ENCODE measurements at regions not wholly inside any gene's neighbourhood (a gene's known extent, or its start where the extent isn't known, plus 50 kb on each side); places are given as distances from the start of the nearest gene placed in this dataset.

DNA sequence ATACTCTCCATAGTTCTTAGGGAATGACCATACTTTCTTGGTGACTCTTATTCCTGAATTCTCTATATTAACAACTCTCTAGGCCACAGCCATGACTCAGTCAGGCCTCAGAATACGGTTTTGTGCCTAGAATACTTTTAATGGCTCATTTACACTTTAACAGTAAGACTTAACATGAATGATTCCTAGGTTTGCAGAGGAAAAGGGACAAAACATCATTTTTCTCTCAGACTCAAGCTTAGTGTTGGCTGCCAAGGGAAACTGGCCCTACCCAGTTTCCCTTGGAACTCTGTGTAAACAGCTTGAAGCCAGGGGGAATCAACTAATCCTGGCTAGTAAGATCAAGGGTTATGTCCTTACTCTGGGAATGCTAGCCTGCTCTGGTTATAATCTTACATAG lies 164.9 kb upstream of the PKN2 start:
- no peak for ATAC-seq
- intact Hi-C loops (cut with DNase I), result no loop called here
- WGBS, 3 donors, result 25 to 33% (median 31%) methylated on average over 1 of the region's 1 CpG

DNA sequence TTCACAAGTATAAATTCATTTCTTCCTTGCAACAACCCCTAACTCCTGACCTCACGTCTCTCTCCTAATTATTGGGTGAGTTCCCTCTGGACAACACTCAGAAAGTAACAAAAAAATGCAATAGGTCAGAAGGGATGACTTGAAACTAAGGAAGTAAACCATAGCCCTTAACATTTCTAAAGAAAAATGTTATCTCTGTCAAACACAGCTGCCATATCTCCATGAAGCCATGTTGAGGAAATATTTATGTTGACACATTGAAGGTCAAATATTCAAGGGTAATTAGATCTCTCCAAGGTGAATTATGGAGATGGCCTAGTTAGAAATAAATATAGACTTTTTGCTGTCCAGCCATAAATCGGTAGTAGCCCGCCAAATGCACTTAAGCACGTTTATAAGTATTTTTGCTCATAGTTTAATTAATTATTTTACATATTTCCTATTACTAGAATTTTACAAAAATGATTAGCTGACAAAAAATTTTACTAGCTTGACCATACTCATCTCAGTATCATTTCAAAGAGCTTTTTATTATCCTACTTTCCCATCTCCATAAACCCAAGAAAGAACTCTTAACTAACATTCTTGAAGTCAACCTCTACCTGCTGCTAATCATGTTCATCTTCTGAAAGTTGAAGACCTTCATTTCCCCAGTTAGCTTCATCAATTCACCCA lies 160.1 kb upstream of the PKN2 start:
- Histone ChIP-seq H3K27me3 (ENCODE audit: insufficient read depth in 3 of 3, low read length in 2 of 3) (no peaks in the 10 kb centered on the region), H3K4me1 (no peaks in the 10 kb centered on the region), H3K9me3 (no peaks in the 10 kb centered on the region), H3K27ac (no peak overlapping the region), H3K4me3 (no peak overlapping the region), H3K36me3 (ENCODE audit: insufficient read depth in 1 of 2, low read depth in 1 of 2) (no peaks in the 10 kb centered on the region)
- intact Hi-C loops (cut with DNase I), result no loop called here
- 76 to 87% (median 82%) methylated on average over 4 of the region's 4 CpGs for WGBS, 3 donors
- ATAC-seq (no peak), DNase-seq (no peak)
- TF ChIP-seq, protein P1, sequence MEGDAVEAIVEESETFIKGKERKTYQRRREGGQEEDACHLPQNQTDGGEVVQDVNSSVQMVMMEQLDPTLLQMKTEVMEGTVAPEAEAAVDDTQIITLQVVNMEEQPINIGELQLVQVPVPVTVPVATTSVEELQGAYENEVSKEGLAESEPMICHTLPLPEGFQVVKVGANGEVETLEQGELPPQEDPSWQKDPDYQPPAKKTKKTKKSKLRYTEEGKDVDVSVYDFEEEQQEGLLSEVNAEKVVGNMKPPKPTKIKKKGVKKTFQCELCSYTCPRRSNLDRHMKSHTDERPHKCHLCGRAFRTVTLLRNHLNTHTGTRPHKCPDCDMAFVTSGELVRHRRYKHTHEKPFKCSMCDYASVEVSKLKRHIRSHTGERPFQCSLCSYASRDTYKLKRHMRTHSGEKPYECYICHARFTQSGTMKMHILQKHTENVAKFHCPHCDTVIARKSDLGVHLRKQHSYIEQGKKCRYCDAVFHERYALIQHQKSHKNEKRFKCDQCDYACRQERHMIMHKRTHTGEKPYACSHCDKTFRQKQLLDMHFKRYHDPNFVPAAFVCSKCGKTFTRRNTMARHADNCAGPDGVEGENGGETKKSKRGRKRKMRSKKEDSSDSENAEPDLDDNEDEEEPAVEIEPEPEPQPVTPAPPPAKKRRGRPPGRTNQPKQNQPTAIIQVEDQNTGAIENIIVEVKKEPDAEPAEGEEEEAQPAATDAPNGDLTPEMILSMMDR (IDR thresholded peaks at IDR 0.05), result no peak

More for the DNA sequence above, 164.9 kb upstream of the PKN2 start:
- Histone ChIP-seq H3K36me3 (ENCODE audit: insufficient read depth in 1 of 2, low read depth in 1 of 2) (no peaks in the 10 kb centered on the region), H3K27ac (no peak overlapping the region), H3K4me3 (no peak overlapping the region), H3K27me3 (ENCODE audit: insufficient read depth in 3 of 3, low read length in 2 of 3) (no peaks in the 10 kb centered on the region), H3K9me3 (no peaks in the 10 kb centered on the region), H3K4me1 (no peaks in the 10 kb centered on the region)
- TF ChIP-seq, protein P1 (IDR thresholded peaks at IDR 0.05), result no peak
- no peak for DNase-seq

DNA sequence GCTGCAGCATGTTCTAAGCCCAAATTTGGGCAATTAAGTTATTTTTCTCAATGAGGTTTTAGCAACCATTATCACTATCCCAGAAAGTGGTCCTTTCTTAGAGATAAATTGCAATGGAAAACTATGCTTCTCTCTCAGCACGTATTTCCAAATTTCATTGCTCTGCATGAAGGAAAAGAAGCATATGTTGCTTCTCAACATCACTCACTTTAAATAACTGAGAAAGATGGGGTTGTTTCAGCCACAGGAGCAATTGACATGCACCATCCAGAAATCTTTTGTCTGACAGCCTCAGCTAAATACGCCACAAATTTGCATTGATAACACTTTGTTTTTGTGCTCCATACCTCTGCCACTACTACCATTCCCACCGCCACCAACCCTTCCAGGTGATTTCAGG lies 157.6 kb upstream of the PKN2 start:
- TF ChIP-seq, protein P1 (IDR thresholded peaks at IDR 0.05), result no peak
- H3K36me3 ChIP-seq (ENCODE audit: insufficient read depth in 1 of 2, low read depth in 1 of 2), result no peaks in the 10 kb centered on the region
- no peak overlapping the region for H3K27ac ChIP-seq
- WGBS, 3 donors, result 85 to 92% (median 87%) methylated on average over 3 of the region's 3 CpGs
- H3K4me1 ChIP-seq, result no peaks in the 10 kb centered on the region
- no peaks in the 10 kb centered on the region for H3K27me3 ChIP-seq (ENCODE audit: insufficient read depth in 3 of 3, low read length in 2 of 3)
- DNase-seq, result no peak
- no peaks in the 10 kb centered on the region for H3K9me3 ChIP-seq
- no peak for ATAC-seq
- no peak overlapping the region for H3K4me3 ChIP-seq
- intact Hi-C loops (cut with DNase I), result no loop called here

DNA sequence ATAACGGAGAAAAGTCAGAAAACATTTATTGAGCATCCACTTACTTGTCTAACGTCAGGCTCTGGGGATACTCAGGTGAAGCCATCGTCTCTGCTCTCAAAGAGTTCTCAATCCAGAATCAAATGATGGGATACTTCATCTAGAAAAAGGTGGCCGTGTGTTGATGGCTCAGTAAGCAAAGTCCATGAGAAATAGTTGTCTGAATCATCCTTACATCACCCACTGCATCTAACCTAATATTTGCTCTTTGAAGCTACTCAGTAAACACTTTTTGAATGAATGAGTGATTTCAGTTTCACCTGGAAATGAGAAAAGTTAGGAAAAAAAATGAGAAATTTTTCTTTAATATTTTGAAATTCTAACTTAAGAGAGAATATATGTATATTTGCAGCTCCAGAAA lies 155.3 kb upstream of the PKN2 start:
- H3K27me3 ChIP-seq (ENCODE audit: insufficient read depth in 3 of 3, low read length in 2 of 3), result no peaks in the 10 kb centered on the region
- H3K4me1 ChIP-seq, result no peaks in the 10 kb centered on the region
- no peaks in the 10 kb centered on the region for H3K9me3 ChIP-seq
- WGBS, 3 donors, result 83 to 89% (median 88%) methylated on average over 4 of the region's 4 CpGs
- H3K36me3 ChIP-seq (ENCODE audit: insufficient read depth in 1 of 2, low read depth in 1 of 2), result no peaks in the 10 kb centered on the region
- DNase-seq (no peak), ATAC-seq (no peak)
- intact Hi-C loops (cut with DNase I), result no loop called here
- no peak overlapping the region for H3K4me3 ChIP-seq
- H3K27ac ChIP-seq, result no peak overlapping the region
- TF ChIP-seq, protein P1 (IDR thresholded peaks at IDR 0.05), result no peak

DNA sequence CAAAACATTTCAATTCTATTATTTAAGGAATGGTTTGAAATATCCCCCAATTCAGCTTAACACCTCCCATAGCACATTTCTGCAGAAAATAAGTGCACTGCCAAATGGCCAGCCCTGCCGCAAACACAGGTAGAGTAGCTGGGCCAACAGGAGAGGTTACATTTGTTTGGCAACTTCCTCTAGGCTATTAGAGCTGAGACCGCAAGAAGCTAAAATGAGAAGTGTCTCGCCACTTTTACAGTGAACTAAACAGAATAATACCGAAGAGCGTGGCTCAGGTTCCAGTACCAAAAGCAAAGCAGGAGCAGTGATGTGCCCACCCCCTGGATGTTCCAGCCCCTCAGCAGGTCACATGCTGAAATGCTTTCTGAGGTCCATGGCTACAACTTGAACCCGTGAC lies 154.5 kb upstream of the PKN2 start:
- intact Hi-C loops (cut with DNase I), result no loop called here
- no peak overlapping the region for H3K27ac ChIP-seq
- no peak overlapping the region for H3K4me3 ChIP-seq
- no peaks in the 10 kb centered on the region for H3K36me3 ChIP-seq (ENCODE audit: insufficient read depth in 1 of 2, low read depth in 1 of 2)
- DNase-seq (no peak), ATAC-seq (no peak)
- TF ChIP-seq, protein P1 (IDR thresholded peaks at IDR 0.05), result no peak
- H3K9me3 ChIP-seq, result no peaks in the 10 kb centered on the region
- 88 to 92% (median 90%) methylated on average over 6 of the region's 6 CpGs for WGBS, 3 donors
- no peaks in the 10 kb centered on the region for H3K27me3 ChIP-seq (ENCODE audit: insufficient read depth in 3 of 3, low read length in 2 of 3)
- H3K4me1 ChIP-seq, result no peaks in the 10 kb centered on the region
